Activated CD8-positive, alpha-beta T cell treated with anti-CD3 and anti-CD28 coated beads for 36 hours (primary cell): ENCODE measurements at regions not wholly inside any gene's neighbourhood (a gene's known extent, or its start where the extent isn't known, plus 50 kb on each side); places are given as distances from the start of the nearest gene placed in this dataset.

Experiments
- ATAC-seq: fragments of 200-7000 bp; cut with Tn5 transposase; one replicate; pipeline ENCODE4 v1.10.0; 2021; ENCODE audit warnings: mild to moderate bottlenecking, moderate library complexity
- CTCF ChIA-PET: fragments of 350-600 bp; sonication (Branson Sonifier 250); formaldehyde crosslinking; loops from one replicate; lab custom pipeline; 2021; ENCODE audit warnings: antibody characterized with exemption; lab: Charles Lee
- POLR2A ChIA-PET: fragments of 350-600 bp; sonication (Branson Sonifier 250); formaldehyde crosslinking; loops from one replicate; lab custom pipeline; 2021; ENCODE audit warnings: antibody characterized with exemption; lab: Charles Lee
- DNase-seq: peaks from one replicate; pipeline ENCODE4 v3.0.0-alpha.2; 2020
- H3K27ac Mint-ChIP-seq: one replicate; pipeline ENCODE4 v1.8.0; 2021; ENCODE audit warnings: mild to moderate bottlenecking, mixed read lengths
- H3K27me3 Mint-ChIP-seq: one replicate; pipeline ENCODE4 v1.8.0; 2021; ENCODE audit warnings: mixed read lengths
- H3K36me3 Mint-ChIP-seq: one replicate; pipeline ENCODE4 v1.8.0; 2021; ENCODE audit warnings: low read depth, mixed read lengths
- H3K4me1 Mint-ChIP-seq: one replicate; pipeline ENCODE4 v1.8.0; 2021; ENCODE audit warnings: low read depth, mixed read lengths
- H3K4me3 Mint-ChIP-seq: one replicate; pipeline ENCODE4 v1.8.0; 2021; ENCODE audit warnings: mild to moderate bottlenecking, moderate library complexity, mixed read lengths
- H3K9me3 Mint-ChIP-seq: one replicate; pipeline ENCODE4 v1.8.0; 2021; ENCODE audit warnings: mixed read lengths
- intact Hi-C: fragments of 100-400 bp; cut with micrococcal nuclease; formaldehyde crosslinking; loops from one replicate; pipeline ENCODE4 v1.10.0; 2022
- TF ChIP-seq, protein P1 (sequence below): fragments of 200-600 bp; IDR thresholded peaks from one replicate; pipeline ENCODE4 v1.8.0; 2022; ENCODE audit warnings: antibody characterized with exemption, mild to moderate bottlenecking

DNA sequence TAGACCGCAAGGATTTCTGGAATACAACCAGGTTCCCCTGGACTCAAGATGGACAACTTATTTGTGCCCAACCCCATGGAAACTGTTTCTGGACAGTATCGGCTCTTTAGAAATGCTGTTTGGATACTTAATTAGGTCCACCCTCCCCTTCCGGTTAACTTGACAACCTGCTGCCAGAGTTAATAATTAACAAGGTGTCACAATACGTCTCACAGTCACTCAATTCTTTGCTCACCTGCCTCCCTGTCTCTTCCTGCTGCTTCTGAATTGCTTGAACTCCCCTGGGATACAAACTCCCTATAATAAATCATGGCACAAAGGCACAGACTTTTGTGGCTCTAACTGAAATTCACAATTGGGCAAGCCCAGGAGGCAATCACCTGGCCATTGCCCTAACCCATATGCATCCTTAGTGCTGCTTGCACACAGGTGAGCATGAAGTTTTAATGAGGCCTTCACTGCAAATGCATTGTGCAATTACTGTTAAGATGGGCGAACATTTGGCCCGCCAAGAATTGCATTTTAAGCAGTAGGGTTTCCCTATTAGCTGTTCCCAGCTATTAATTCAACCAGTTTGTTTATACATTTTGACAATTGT lies 504.4 kb upstream of the NOX3 start:
- POLR2A ChIA-PET, result no interaction called here
- no peaks in the 10 kb centered on the region for H3K27me3 Mint-ChIP-seq
- H3K4me1 Mint-ChIP-seq, result no peaks in the 10 kb centered on the region
- H3K9me3 Mint-ChIP-seq, result no peaks in the 10 kb centered on the region
- intact Hi-C loops, result no loop called here
- no peaks in the 10 kb centered on the region for H3K36me3 Mint-ChIP-seq
- no peak for DNase-seq
- H3K4me3 Mint-ChIP-seq, result no peak overlapping the region
- CTCF ChIA-PET, result no interaction called here
- H3K27ac Mint-ChIP-seq, result no peak overlapping the region
- no peak for ATAC-seq
- TF ChIP-seq, protein P1, sequence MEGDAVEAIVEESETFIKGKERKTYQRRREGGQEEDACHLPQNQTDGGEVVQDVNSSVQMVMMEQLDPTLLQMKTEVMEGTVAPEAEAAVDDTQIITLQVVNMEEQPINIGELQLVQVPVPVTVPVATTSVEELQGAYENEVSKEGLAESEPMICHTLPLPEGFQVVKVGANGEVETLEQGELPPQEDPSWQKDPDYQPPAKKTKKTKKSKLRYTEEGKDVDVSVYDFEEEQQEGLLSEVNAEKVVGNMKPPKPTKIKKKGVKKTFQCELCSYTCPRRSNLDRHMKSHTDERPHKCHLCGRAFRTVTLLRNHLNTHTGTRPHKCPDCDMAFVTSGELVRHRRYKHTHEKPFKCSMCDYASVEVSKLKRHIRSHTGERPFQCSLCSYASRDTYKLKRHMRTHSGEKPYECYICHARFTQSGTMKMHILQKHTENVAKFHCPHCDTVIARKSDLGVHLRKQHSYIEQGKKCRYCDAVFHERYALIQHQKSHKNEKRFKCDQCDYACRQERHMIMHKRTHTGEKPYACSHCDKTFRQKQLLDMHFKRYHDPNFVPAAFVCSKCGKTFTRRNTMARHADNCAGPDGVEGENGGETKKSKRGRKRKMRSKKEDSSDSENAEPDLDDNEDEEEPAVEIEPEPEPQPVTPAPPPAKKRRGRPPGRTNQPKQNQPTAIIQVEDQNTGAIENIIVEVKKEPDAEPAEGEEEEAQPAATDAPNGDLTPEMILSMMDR, result no peak

DNA sequence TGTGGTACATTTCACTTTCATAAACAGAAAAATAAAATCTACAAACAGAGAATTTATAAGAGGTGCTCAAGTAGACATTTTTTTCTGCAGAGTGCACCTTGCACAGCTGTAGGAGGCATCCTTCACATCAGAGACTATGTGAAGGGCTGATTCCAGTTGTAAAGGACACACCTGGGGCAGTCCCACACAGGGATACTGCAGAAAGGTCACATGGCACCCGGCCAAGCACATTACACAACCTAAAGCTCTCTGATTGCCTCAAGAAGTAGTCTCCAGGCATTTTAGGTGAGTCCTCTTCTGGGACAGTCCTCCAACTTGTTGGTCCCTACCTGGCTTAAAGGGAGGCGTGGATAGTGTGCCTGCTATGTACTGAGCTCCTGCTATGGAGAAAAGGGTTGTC lies 502.9 kb upstream of the NOX3 start:
- POLR2A ChIA-PET, result no interaction called here
- Mint-ChIP-seq H3K4me3 (no peak overlapping the region), H3K4me1 (no peaks in the 10 kb centered on the region), H3K36me3 (no peaks in the 10 kb centered on the region), H3K27ac (no peak overlapping the region), H3K9me3 (no peaks in the 10 kb centered on the region), H3K27me3 (no peaks in the 10 kb centered on the region)
- DNase-seq (no peak), ATAC-seq (no peak)
- TF ChIP-seq, protein P1, result no peak
- intact Hi-C loops, result no loop called here
- CTCF ChIA-PET, result no interaction called here

DNA sequence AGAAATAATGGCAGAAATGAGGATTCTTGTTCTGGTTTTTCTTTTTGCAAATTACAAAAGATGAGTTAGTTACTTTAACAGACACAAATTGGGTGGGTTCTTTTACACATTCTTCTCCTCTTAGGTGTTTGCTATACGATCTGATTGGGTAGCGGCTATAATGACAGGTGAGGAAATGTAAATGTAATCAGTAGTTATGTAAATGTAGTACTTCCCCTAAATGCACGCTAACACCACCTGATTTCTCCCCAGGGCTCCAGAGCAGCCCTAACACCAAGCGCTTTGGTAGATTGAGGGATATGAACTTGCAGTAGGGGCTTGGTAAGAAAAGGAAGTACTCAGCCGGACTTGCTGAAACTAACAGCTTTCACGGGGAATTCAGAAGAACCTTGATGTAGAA lies 499.4 kb upstream of the NOX3 start:
- no peaks in the 10 kb centered on the region for H3K36me3 Mint-ChIP-seq
- DNase-seq (no peak), ATAC-seq (no peak)
- no peaks in the 10 kb centered on the region for H3K4me1 Mint-ChIP-seq
- intact Hi-C loops, result no loop called here
- TF ChIP-seq, protein P1, result no peak
- no peak overlapping the region for H3K27ac Mint-ChIP-seq
- no peaks in the 10 kb centered on the region for H3K27me3 Mint-ChIP-seq
- H3K4me3 Mint-ChIP-seq, result no peak overlapping the region
- ChIA-PET POLR2A (no interaction called here), CTCF (no interaction called here)
- H3K9me3 Mint-ChIP-seq, result no peaks in the 10 kb centered on the region

DNA sequence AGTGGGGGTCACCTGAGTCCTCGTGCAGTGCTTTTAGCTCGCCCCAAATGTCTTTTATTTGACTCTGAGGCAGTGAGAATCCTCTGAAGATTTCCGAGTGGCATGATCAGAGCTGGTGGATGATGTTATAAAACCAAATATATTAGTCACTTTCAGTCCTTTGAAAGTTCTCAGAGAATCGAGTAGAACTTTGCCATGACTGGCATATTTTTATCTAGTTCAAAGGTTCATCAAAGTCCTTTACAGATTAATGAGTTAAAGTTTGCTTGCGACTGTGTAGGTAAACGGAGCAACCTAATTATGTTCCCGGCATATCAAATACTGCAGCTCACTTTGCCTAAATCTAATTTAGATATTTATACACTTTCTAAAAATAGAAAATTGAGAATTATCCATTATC lies 498.5 kb upstream of the NOX3 start:
- Mint-ChIP-seq H3K36me3 (no peaks in the 10 kb centered on the region), H3K4me1 (no peaks in the 10 kb centered on the region), H3K4me3 (no peak overlapping the region), H3K9me3 (no peaks in the 10 kb centered on the region), H3K27ac (no peak overlapping the region), H3K27me3 (no peaks in the 10 kb centered on the region)
- TF ChIP-seq, protein P1, result no peak
- intact Hi-C loops, result no loop called here
- ChIA-PET POLR2A (no interaction called here), CTCF (no interaction called here)
- no peak for ATAC-seq
- DNase-seq, result no peak

DNA sequence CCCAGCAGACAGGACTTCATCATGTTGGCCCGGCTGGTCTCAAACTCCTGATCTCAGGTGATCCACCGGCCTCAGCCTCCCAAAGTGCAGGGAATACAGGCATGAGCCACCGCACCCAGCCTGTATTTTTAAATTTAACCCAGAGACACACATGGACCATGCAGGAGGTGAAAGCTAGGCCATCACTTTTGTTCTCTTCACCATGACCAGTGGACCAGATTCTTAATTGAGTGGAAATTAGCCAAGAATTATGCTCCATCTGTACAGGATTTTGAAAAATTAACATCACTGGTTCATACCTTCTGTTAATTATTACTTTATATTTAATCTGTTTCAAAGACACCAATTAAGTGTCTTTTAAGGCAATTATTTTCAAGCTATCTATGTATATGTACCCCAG lies 493.6 kb upstream of the NOX3 start:
- intact Hi-C loops, result no loop called here
- H3K36me3 Mint-ChIP-seq, result no peaks in the 10 kb centered on the region
- no peak overlapping the region for H3K27ac Mint-ChIP-seq
- ATAC-seq, result no peak
- H3K9me3 Mint-ChIP-seq, result peaks cover 7% of the 10 kb centered on the region
- ChIA-PET POLR2A (no interaction called here), CTCF (no interaction called here)
- H3K27me3 Mint-ChIP-seq, result no peaks in the 10 kb centered on the region
- TF ChIP-seq, protein P1, result no peak
- H3K4me3 Mint-ChIP-seq, result no peak overlapping the region
- no peaks in the 10 kb centered on the region for H3K4me1 Mint-ChIP-seq
- DNase-seq, result no peak
